PC-3 (cell line): ENCODE measurements at regions not wholly inside any gene's neighbourhood (a gene's known extent, or its start where the extent isn't known, plus 50 kb on each side); places are given as distances from the start of the nearest gene placed in this dataset.

Experiments
- ATAC-seq: fragments of 200-7000 bp; cut with Tn5 transposase; 2 replicates; pipeline ENCODE4 v1.9.1; 2020; ENCODE audit warnings: mild to moderate bottlenecking, moderate library complexity
- BruUV-seq: library from RNA; stranded (reverse); fragments of 400-500 nt; replicated peaks from 2 replicates; lab custom pipeline; 2021; lab: Mats Ljungman, UMichigan
- CTCF ChIA-PET: fragments of 300-600 bp; sonication (Branson Sonifier 250); formaldehyde crosslinking; loops from one replicate; lab custom pipeline; 2022; ENCODE audit warnings: antibody characterized with exemption; lab: Charles Lee
- POLR2A ChIA-PET: fragments of 300-600 bp; sonication (Branson Sonifier 250); formaldehyde crosslinking; loops from one replicate; lab custom pipeline; 2022; ENCODE audit warnings: antibody characterized with exemption; ENCODE audit not compliant: unreplicated experiment; lab: Charles Lee
- DNase-seq: peaks from one replicate; pipeline ENCODE4 v3.0.0-alpha.2; 2015
- H2AFZ ChIP-seq: fragments of 300-600 bp; sonication (generic); 2 replicates; pipeline ENCODE4 v1.6.0; 2016; ENCODE audit warnings: antibody characterized with exemption, low read length
- H3F3A ChIP-seq: fragments of 300-600 bp; sonication (generic); one replicate; pipeline ENCODE4 v1.6.0; 2017; ENCODE audit warnings: antibody characterized with exemption, low read length, control low read depth, mild to moderate bottlenecking; ENCODE audit not compliant: unreplicated experiment
- H3K27ac ChIP-seq: fragments of 300-600 bp; sonication (generic); 2 replicates; pipeline ENCODE4 v1.5.1; 2016; ENCODE audit warnings: mild to moderate bottlenecking, low read length
- H3K27me3 ChIP-seq: fragments of 300-600 bp; sonication (generic); 2 replicates; pipeline ENCODE4 v1.6.1; 2016; ENCODE audit warnings: low read length, mixed read lengths
- H3K36me3 ChIP-seq: fragments of 300-600 bp; sonication (generic); 2 replicates; pipeline ENCODE4 v1.6.1; 2016; ENCODE audit warnings: low read depth, mixed run types, low read length, mixed read lengths
- H3K4me1 ChIP-seq: fragments of 300-600 bp; sonication (generic); 2 replicates; pipeline ENCODE4 v1.5.1; 2016; ENCODE audit warnings: low read length; ENCODE audit not compliant: insufficient read depth
- H3K4me2 ChIP-seq: fragments of 300-600 bp; sonication (generic); 2 replicates; pipeline ENCODE4 v1.6.0; 2016; ENCODE audit warnings: low read length
- H3K4me3 ChIP-seq: fragments of 300-600 bp; sonication (generic); 2 replicates; pipeline ENCODE4 v1.5.1; 2016; ENCODE audit warnings: mild to moderate bottlenecking, low read length, mixed read lengths
- H3K79me2 ChIP-seq: fragments of 300-600 bp; sonication (generic); 2 replicates; pipeline ENCODE4 v1.6.1; 2017; ENCODE audit warnings: low read length, mixed read lengths
- H3K9ac ChIP-seq: fragments of 300-600 bp; sonication (generic); 2 replicates; pipeline ENCODE4 v1.6.0; 2016; ENCODE audit warnings: mild to moderate bottlenecking, low read length
- H3K9me2 ChIP-seq: fragments of 300-600 bp; sonication (generic); replicated peaks from 2 replicates; pipeline ENCODE4 v1.6.1; 2016; ENCODE audit warnings: mixed run types, low read length, mixed read lengths
- H3K9me3 ChIP-seq: fragments of 300-600 bp; sonication (generic); 2 replicates; pipeline ENCODE4 v1.6.1; 2016; ENCODE audit warnings: low read length, mixed read lengths
- H4K20me1 ChIP-seq: fragments of 300-600 bp; sonication (generic); 2 replicates; pipeline ENCODE4 v1.6.1; 2016; ENCODE audit warnings: low read length, mixed read lengths
- EZH2 ChIP-seq: fragments of 300-600 bp; sonication (generic); IDR thresholded peaks from one replicate; pipeline ENCODE4 v1.6.1; 2017; ENCODE audit warnings: antibody characterized with exemption, mild to moderate bottlenecking, low read length; ENCODE audit not compliant: unreplicated experiment
- EZH2phosphoT487 ChIP-seq: fragments of 300-600 bp; sonication (generic); IDR thresholded peaks from 2 replicates; pipeline ENCODE4 v1.6.1; 2018; ENCODE audit warnings: mild to moderate bottlenecking, antibody characterized with exemption, low read length, borderline replicate concordance
- intact Hi-C: fragments of 100-400 bp; cut with micrococcal nuclease; formaldehyde crosslinking; loops from 2 replicates; pipeline ENCODE4 v1.9.0; 2023
- TF ChIP-seq, protein P1 (sequence below): fragments of 300-600 bp; sonication (generic); conservative IDR thresholded peaks from 2 replicates; pipeline ENCODE4 v1.5.1; 2017; ENCODE audit warnings: antibody characterized with exemption, low read depth, mild to moderate bottlenecking, low read length

DNA sequence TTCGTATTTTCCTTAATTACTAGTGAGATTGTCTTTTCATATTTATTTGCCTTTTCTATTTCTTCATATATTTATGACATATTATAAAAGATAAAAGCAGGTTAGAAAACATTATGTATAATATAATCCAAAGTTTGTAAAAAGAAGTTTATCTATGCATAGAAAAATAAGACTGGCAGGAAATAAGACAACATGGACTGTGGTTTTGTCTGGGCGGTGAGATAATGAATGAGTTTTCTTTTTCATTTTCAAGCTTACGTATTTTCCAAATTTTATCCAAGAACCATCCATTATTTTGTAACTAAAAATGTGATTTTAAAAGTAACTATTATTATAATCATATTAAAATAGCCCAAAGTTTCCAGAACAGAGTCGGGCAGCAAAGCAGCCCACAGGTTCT lies 109.8 kb upstream of the MVB12B start:
- Histone ChIP-seq H2AFZ (no peak overlapping the region), H3K9ac (no peak overlapping the region), H3K4me1 (no peaks in the 10 kb centered on the region), H3K4me2 (no peak overlapping the region), H3K27ac (no peak overlapping the region), H4K20me1 (no peaks in the 10 kb centered on the region), H3K36me3 (no peaks in the 10 kb centered on the region), H3K4me3 (no peak overlapping the region), H3K9me2 (no peaks in the 10 kb centered on the region), H3F3A (no peaks in the 10 kb centered on the region), H3K27me3 (peaks cover 19% of the 10 kb centered on the region), H3K79me2 (no peaks in the 10 kb centered on the region), H3K9me3 (no peaks in the 10 kb centered on the region)
- ATAC-seq (no peak), DNase-seq (no peak)
- CTCF ChIA-PET = no interaction called here
- POLR2A ChIA-PET = no interaction called here
- BruUV-seq = no TSS peak
- no peak for TF ChIP-seq EZH2
- TF ChIP-seq EZH2phosphoT487 = no peak
- TF ChIP-seq, protein P1, sequence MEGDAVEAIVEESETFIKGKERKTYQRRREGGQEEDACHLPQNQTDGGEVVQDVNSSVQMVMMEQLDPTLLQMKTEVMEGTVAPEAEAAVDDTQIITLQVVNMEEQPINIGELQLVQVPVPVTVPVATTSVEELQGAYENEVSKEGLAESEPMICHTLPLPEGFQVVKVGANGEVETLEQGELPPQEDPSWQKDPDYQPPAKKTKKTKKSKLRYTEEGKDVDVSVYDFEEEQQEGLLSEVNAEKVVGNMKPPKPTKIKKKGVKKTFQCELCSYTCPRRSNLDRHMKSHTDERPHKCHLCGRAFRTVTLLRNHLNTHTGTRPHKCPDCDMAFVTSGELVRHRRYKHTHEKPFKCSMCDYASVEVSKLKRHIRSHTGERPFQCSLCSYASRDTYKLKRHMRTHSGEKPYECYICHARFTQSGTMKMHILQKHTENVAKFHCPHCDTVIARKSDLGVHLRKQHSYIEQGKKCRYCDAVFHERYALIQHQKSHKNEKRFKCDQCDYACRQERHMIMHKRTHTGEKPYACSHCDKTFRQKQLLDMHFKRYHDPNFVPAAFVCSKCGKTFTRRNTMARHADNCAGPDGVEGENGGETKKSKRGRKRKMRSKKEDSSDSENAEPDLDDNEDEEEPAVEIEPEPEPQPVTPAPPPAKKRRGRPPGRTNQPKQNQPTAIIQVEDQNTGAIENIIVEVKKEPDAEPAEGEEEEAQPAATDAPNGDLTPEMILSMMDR = no peak
- intact Hi-C loops = no loop called here

DNA sequence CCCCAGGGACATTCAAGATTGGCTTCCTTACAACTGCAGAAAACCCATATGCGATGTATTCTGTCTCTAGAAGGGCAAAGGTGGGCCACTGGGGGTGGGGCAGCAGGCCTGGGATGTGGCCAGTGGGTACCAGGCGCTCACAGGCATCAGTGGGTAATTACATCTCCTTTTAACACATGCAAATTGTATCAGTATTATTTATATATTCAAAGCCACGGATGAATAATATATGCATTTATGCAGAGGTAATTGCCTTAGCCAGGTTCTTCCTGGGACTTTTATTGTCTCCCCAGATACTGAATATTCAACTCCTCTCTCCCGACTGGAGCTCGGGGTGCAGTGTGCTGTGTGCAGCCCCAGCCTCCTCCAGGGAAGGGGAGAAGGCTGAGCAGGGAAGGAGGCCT lies 109.4 kb upstream of the MVB12B start:
- BruUV-seq = no TSS peak
- Histone ChIP-seq H3K27ac (no peak overlapping the region), H3K4me2 (no peak overlapping the region), H3K9ac (no peak overlapping the region), H4K20me1 (no peaks in the 10 kb centered on the region), H3K36me3 (no peaks in the 10 kb centered on the region), H3K27me3 (peaks cover 19% of the 10 kb centered on the region), H3K4me1 (no peaks in the 10 kb centered on the region), H3K79me2 (no peaks in the 10 kb centered on the region), H2AFZ (no peak overlapping the region), H3K9me2 (no peaks in the 10 kb centered on the region), H3K9me3 (no peaks in the 10 kb centered on the region), H3K4me3 (no peak overlapping the region), H3F3A (no peaks in the 10 kb centered on the region)
- ATAC-seq (no peak), DNase-seq (no peak)
- intact Hi-C loops = no loop called here
- CTCF ChIA-PET = no interaction called here
- POLR2A ChIA-PET = no interaction called here
- TF ChIP-seq, protein P1 = no peak
- TF ChIP-seq EZH2phosphoT487 (no peak), EZH2 (no peak)

DNA sequence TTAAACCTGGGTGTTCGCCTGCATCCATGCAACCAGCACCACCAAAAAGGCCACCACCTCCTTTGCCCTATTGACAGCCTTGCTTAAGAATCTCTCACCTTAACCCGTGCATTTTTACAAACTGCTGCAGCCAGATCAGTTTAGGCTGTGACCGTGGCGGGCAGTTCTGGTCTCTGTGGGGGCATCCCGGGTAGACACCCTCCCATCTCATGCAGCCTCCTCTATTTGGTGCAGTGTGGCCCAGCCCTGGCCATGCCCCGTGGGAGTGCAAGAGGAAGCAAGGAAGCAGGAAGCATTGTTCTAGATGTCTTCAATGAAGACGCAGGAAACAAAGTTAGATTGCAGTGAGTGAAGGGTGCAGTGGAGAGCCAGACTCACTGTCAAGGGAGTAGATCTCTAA lies 108.8 kb upstream of the MVB12B start:
- Histone ChIP-seq H3K27me3 (peaks cover 19% of the 10 kb centered on the region), H3K4me1 (no peaks in the 10 kb centered on the region), H3K4me3 (no peak overlapping the region), H3K36me3 (no peaks in the 10 kb centered on the region), H3K9me3 (no peaks in the 10 kb centered on the region), H3K9me2 (no peaks in the 10 kb centered on the region), H3K4me2 (no peak overlapping the region), H3K9ac (no peak overlapping the region), H3K79me2 (no peaks in the 10 kb centered on the region), H4K20me1 (no peaks in the 10 kb centered on the region), H3K27ac (no peak overlapping the region), H3F3A (no peaks in the 10 kb centered on the region), H2AFZ (no peak overlapping the region)
- CTCF ChIA-PET = interaction anchor here (0.6 kb wide), 1 partner anchor 181 kb away, joined by 3 read pairs; no protein-coding TSS in a partner anchor
- ATAC-seq = no peak
- no TSS peak for BruUV-seq
- no peak for DNase-seq
- intact Hi-C loops = no loop called here
- POLR2A ChIA-PET = no interaction called here
- TF ChIP-seq, protein P1 = no peak
- TF ChIP-seq EZH2 (no peak), EZH2phosphoT487 (no peak)
